Bronchial epithelial cell (primary cell): ENCODE measurements at regions not wholly inside any gene's neighbourhood (a gene's known extent, or its start where the extent isn't known, plus 50 kb on each side); places are given as distances from the start of the nearest gene placed in this dataset.

Experiments used
- DNase-seq: peaks from one replicate; pipeline ENCODE4 v3.0.0-alpha.2; 2010; ENCODE audit warnings: low read depth
- FAIRE-seq: peaks from 2 replicates; lab custom pipeline; 2011; peaks lifted over from hg19 to GRCh38; lab: Jason Lieb, UNC
- H3K27me3 ChIP-seq: 2 replicates; pipeline ENCODE4 v1.5.1; 2011; ENCODE audit warnings: low read length; ENCODE audit not compliant: control insufficient read depth, insufficient read depth
- H3K36me3 ChIP-seq: 2 replicates; pipeline ENCODE4 v1.5.1; 2011; ENCODE audit warnings: low read length; ENCODE audit not compliant: control insufficient read depth, insufficient read depth
- H3K4me3 ChIP-seq: 2 replicates; pipeline ENCODE4 v1.5.1; 2011; ENCODE audit warnings: mild to moderate bottlenecking, low read depth, low read length, control low read depth
- CTCF ChIP-seq: IDR thresholded peaks from 2 replicates; pipeline ENCODE4 v1.5.1; 2011; ENCODE audit warnings: mild to moderate bottlenecking, moderate library complexity, low read length, control low read depth, inconsistent platforms; ENCODE audit not compliant: insufficient read depth, severe bottlenecking

- DNase-seq (no peak), FAIRE-seq (no peak)
- Histone ChIP-seq H3K36me3 (no peaks in the 10 kb centered on the region), H3K27me3 (no peaks in the 10 kb centered on the region), H3K4me3 (no peak overlapping the region)
- TF ChIP-seq CTCF = no peak
These were observed 70.0 kb upstream of the CPM start for GRCh38 chr12:69002969-69003368.

GRCh38 chr12:69003991-69004390 lies 71.0 kb upstream of the CPM start:
- Histone ChIP-seq H3K27me3 (no peaks in the 10 kb centered on the region), H3K4me3 (no peak overlapping the region), H3K36me3 (no peaks in the 10 kb centered on the region)
- FAIRE-seq (no peak), DNase-seq (no peak)
- TF ChIP-seq CTCF = no peak

GRCh38 chr12:69007101-69007854 lies 74.3 kb upstream of the CPM start:
- peak; percentile 92 for DNase-seq
- H3K4me3 ChIP-seq = peak overlapping the region; percentile 22
- TF ChIP-seq CTCF = no peak
- no peaks in the 10 kb centered on the region for H3K36me3 ChIP-seq
- peak; percentile 60 for FAIRE-seq
- no peaks in the 10 kb centered on the region for H3K27me3 ChIP-seq

- Histone ChIP-seq H3K36me3 (no peaks in the 10 kb centered on the region), H3K4me3 (peak overlapping the region; percentile 22), H3K27me3 (no peaks in the 10 kb centered on the region)
- DNase-seq (peak; percentile 66), FAIRE-seq (no peak)
- no peak for TF ChIP-seq CTCF
These were observed 74.9 kb upstream of the CPM start for GRCh38 chr12:69007855-69008351.

GRCh38 chr12:69008520-69008919 lies 75.5 kb upstream of the CPM start:
- H3K27me3 ChIP-seq = no peaks in the 10 kb centered on the region
- DNase-seq (peak; percentile 99), FAIRE-seq (no peak)
- no peak overlapping the region for H3K4me3 ChIP-seq
- TF ChIP-seq CTCF = no peak
- H3K36me3 ChIP-seq = no peaks in the 10 kb centered on the region
